ENCODE measurements at regions not wholly inside any gene's neighbourhood (a gene's known extent, or its start where the extent isn't known, plus 50 kb on each side); places are given as distances from the start of the nearest gene placed in this dataset.

DNA sequence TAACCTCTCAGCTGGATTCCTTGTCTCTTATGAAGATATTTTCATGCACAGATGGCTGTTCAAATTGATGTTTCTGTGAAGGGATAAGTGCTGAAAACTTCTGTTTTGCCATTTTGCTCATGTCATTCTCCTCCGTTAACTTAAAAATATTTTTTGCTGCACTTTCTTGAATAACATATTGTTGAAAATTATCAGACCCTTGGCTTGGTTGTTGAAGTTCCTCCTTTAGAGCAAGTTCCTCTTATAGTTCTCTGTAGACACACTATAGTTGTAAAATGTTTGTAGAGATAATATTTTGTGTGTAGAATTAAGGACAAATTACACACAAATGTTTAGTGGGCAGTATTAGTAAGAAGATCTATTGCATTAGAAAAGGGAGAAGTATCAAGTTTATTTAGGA lies 300.4 kb downstream of the SV2B start:
- H3K27ac ChIP-seq: no peak overlapping the region
- TF ChIP-seq, protein P1, sequence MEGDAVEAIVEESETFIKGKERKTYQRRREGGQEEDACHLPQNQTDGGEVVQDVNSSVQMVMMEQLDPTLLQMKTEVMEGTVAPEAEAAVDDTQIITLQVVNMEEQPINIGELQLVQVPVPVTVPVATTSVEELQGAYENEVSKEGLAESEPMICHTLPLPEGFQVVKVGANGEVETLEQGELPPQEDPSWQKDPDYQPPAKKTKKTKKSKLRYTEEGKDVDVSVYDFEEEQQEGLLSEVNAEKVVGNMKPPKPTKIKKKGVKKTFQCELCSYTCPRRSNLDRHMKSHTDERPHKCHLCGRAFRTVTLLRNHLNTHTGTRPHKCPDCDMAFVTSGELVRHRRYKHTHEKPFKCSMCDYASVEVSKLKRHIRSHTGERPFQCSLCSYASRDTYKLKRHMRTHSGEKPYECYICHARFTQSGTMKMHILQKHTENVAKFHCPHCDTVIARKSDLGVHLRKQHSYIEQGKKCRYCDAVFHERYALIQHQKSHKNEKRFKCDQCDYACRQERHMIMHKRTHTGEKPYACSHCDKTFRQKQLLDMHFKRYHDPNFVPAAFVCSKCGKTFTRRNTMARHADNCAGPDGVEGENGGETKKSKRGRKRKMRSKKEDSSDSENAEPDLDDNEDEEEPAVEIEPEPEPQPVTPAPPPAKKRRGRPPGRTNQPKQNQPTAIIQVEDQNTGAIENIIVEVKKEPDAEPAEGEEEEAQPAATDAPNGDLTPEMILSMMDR (conservative IDR thresholded peaks at IDR 0.05): no peak

DNA sequence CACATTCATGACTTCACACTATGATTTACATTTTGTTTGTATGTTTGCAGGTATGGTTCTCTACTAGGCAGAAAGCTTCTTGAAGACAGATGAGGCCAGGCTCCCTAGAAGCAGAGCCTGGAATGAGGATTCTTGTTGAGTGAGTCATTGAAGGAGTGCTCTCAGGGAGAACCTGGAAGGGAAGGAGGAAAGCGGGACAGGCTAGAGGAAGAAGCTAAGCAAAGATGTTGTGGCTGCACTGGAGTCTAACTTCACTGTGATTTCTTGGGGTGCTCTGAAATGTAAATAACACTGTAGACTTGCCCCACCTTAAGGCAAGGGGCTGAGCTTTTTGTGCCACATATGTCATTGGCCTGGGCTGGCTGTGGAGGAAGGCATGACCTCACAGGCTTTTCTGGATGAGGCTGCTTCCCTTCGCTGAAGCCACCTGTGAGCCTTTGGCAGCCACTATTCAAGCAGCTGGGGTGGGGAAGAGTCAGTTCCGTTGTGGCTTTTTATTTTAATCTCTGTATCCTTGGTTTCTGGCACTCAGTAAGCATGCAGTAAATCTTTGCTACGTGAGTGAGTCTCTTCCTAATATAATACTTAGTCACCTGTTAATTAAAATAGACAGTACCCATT lies 307.3 kb downstream of the SV2B start:
- H3K27ac ChIP-seq: no peak overlapping the region
- TF ChIP-seq, protein P1 (conservative IDR thresholded peaks at IDR 0.05): no peak

GRCh38 chr15:91408476-91409076 lies 308.5 kb downstream of the SV2B start:
- TF ChIP-seq, protein P1 (conservative IDR thresholded peaks at IDR 0.05): no peak

GRCh38 chr15:91409387-91409786 lies 309.3 kb downstream of the SV2B start:
- TF ChIP-seq, protein P1 (conservative IDR thresholded peaks at IDR 0.05): no peak
- H3K27ac ChIP-seq: no peak overlapping the region

More at GRCh38 chr15:91408476-91409076, 308.5 kb downstream of the SV2B start:
- H3K27ac ChIP-seq: no peak overlapping the region

GRCh38 chr15:91411586-91411985 lies 311.5 kb downstream of the SV2B start:
- TF ChIP-seq, protein P1 (conservative IDR thresholded peaks at IDR 0.05): no peak
- no peak overlapping the region for H3K27ac ChIP-seq

- TF ChIP-seq, protein P1 (conservative IDR thresholded peaks at IDR 0.05): no peak
- H3K27ac ChIP-seq: no peak overlapping the region
Measured at GRCh38 chr15:91412138-91412928, 312.3 kb downstream of the SV2B start.

DNA sequence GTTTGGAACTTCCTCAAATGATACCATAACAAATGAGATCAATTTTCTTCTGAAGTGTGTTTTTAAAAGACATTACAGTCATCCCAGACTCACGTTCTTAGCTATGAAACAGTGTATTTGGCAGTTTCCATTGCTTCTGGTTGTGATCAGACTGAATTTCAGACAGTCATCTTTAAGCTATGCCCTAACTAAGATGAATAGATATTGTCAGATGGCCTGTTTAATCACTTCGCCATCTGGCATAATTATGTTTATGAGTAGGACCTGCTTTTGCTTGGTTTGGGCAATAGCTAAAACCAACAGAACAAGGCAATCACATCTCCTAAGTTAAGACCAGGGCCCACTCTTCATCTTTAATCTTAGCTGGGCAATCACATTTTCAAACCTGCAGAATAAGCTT lies 313.1 kb downstream of the SV2B start:
- no peak overlapping the region for H3K27ac ChIP-seq
- TF ChIP-seq, protein P1 (conservative IDR thresholded peaks at IDR 0.05): no peak
